GM20000 (cell line): ENCODE measurements at regions not wholly inside any gene's neighbourhood (a gene's known extent, or its start where the extent isn't known, plus 50 kb on each side); places are given as distances from the start of the nearest gene placed in this dataset.

Experiments used
- DNase-seq: peaks from one replicate; pipeline ENCODE4 v3.0.0; 2012; ENCODE audit warnings: low spot score
- TF ChIP-seq, protein P1 (sequence below): IDR thresholded peaks from 2 replicates; pipeline ENCODE4 v1.5.1; 2012; ENCODE audit warnings: mild to moderate bottlenecking, control low read depth; ENCODE audit errors: extremely low read depth, missing control alignments

DNA sequence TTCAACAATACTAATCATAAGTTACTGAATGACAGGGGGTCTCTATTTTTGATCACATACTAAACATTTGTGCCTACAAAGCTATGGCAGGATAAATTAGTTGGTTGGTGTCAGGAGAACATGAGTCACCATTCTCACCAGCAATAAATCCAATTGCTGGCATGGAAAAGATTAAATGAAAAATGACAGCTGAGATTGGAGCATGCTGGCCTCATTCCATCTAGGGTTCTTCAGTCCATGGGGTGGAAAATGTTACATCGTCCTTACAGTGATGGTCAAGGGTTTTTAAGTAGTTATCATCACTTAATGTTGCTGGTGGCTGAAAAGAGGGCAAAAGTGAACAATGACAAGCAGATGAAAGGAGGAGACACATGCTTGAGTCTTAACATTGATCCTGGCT is 180.1 kb upstream of the BCL6 start:
- DNase-seq: no peak

DNA sequence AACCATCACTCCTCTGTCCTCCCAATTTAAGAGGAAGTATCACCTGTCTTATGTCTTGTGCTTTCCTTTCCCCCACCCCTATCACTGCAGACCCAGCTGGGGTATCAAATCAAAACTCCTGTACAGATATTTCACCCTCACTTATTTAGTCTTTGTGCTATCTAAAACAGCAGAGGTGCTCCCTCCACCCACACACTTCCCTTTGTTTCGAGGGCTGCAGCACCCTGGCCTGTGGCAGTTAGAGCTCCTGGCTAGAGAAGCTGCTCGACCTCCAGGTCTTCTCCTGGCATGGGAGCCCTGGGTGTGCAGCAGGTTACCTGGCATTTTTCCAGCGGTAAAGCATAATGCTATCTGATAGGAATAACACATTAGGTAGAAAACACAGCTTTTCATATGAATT is 181.4 kb upstream of the BCL6 start:
- TF ChIP-seq, protein P1, sequence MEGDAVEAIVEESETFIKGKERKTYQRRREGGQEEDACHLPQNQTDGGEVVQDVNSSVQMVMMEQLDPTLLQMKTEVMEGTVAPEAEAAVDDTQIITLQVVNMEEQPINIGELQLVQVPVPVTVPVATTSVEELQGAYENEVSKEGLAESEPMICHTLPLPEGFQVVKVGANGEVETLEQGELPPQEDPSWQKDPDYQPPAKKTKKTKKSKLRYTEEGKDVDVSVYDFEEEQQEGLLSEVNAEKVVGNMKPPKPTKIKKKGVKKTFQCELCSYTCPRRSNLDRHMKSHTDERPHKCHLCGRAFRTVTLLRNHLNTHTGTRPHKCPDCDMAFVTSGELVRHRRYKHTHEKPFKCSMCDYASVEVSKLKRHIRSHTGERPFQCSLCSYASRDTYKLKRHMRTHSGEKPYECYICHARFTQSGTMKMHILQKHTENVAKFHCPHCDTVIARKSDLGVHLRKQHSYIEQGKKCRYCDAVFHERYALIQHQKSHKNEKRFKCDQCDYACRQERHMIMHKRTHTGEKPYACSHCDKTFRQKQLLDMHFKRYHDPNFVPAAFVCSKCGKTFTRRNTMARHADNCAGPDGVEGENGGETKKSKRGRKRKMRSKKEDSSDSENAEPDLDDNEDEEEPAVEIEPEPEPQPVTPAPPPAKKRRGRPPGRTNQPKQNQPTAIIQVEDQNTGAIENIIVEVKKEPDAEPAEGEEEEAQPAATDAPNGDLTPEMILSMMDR: no peak
- no peak for DNase-seq

More for the DNA sequence above, 180.1 kb upstream of the BCL6 start:
- TF ChIP-seq, protein P1: no peak

DNA sequence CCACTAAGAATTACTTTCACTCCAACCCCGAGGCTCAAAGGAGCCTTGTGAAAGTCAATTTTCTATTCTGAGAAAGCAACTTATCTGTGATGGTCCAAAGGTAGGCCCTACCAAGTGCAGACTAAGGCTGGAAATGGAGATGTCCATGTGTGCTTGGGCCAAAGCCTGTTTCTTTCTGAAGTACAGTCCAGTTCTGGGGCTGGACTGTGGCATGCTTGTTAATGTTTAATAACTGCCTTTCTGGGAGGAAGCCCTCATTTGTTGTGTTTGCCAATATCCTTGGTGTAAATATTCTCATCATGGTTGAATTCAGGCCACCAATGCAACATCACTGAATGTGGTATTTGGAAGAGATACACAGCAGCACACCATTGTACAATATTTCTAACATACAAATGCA is 182.3 kb upstream of the BCL6 start:
- TF ChIP-seq, protein P1: no peak
- no peak for DNase-seq

DNA sequence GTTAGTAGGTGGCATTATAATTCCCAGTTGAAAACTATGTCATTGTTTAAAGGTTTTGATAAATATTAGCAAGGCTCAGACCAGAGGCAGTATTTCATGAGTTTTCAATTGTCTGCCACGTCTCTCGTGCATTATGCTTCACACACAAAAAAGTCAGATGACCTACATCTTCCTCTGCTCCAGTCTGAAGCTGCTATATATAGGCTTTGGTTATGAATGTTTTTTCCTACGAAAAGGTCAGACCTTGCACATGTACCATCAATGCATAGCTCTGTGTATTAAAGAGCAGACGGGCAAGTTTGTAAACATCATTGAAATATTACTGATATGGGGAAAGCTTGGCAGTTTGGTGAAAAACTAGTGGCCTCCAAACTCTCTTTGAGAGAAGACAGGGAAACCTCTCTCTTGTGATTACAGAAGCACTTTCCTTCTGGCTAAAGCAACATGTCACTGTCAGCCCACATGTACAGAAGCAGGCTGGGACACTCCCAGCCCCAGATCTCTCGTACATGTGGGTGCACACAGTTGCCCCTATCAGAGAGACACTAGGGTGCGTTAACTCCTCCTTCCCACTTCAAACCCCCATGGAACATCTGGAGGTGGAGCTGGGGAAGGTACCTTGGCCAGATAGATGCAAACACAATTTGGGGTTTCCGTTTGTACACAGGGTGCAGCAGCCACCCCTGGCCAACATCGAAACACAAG is 184.0 kb upstream of the BCL6 start:
- no peak for DNase-seq
- TF ChIP-seq, protein P1: no peak

DNA sequence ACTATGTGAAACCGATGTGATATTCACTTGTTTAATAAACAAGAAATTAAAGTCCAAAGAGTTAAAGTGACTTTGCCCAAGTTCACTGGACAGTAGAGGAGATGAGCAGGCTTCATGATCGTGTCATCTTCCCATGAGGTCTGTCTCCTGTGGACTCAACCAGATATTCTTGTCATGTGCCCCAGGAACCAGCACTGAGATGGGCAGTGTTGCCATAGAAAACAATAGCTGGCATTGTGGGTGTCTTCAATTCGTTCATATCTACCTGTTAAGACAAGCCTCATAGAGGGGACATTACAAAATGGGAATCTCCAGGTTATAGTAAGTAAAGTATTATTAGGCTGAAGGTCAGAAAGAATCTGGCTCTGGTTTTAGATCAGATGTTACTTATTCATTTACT is 184.8 kb upstream of the BCL6 start:
- DNase-seq: no peak
- TF ChIP-seq, protein P1: no peak

DNA sequence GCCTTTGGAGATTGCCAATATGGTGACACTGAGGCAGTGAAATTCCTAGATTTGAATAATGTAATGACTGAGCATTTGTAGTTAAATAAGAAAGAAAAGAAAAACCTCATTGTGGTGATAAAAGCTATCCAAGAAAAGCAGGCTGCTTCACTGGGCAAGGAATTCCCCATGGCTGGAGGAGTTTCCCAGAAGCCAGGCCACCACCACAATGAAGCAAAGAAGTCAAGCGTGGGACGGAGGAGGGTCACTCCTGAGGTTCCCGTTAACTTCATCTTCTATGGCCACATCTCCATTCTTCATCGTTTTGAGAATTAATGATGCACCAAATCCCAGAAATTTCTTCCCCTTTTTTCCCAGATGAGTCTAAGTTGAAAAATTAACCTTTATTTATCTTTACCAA is 185.8 kb upstream of the BCL6 start:
- TF ChIP-seq, protein P1: no peak
- no peak for DNase-seq

DNA sequence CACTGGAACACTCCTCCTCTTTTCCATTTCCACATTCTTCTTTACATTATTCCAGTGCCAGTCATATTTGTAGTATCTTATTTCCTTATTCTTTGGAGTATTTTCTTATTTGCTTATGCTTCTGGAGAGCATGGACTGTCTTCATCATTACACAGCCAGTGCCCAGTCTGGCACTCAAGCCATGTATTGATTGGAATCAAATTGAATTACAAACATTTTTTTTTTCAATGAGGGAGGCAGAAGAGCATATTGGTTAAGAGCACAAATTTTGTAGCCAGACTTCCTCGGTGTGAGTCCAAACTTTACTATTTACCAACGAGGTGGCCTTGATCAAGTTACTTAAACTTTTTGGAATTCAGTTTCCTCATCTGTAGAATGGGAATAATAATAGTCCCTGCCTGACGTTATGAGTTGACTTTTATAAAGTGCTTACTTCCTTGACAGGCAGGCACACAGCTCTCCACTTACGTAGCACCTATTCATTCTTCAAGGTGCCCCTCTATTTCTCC is 186.6 kb upstream of the BCL6 start:
- no peak for DNase-seq
- TF ChIP-seq, protein P1: no peak
